Umbilical cord (tissue), 1 donor: ENCODE measurements at regions not wholly inside any gene's neighbourhood (a gene's known extent, or its start where the extent isn't known, plus 50 kb on each side); places are given as distances from the start of the nearest gene placed in this dataset.
"Not testable (repeated sequence)": the region's sequence is repeated elsewhere in the genome, so short reads cannot be mapped to it uniquely, and the experiment has no call there.

Experiments used
- DNase-seq: peaks from one replicate; pipeline ENCODE4 v3.0.0-alpha.2; 2015; ENCODE audit warnings: low spot score

DNA sequence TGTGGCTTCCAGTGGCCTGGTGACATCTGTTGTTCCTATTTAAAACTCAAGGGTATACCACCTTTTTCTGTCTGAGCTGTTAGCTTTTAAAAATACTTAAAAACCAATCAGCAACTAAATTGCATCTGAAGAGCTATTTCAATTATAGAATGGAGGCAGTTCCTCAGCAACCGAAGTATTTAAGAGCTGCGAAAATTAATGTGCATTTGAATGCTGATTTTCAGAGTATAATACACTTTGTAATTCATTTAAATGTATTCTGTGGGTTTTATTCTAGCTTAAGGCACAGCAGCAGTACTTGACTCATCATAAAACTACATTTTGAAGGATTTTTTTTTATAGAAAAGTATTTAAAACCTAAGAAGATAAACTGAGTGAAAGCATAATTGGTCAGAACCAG, 404.9 kb upstream of the PRKCQ start:
- DNase-seq, result no peak

DNA sequence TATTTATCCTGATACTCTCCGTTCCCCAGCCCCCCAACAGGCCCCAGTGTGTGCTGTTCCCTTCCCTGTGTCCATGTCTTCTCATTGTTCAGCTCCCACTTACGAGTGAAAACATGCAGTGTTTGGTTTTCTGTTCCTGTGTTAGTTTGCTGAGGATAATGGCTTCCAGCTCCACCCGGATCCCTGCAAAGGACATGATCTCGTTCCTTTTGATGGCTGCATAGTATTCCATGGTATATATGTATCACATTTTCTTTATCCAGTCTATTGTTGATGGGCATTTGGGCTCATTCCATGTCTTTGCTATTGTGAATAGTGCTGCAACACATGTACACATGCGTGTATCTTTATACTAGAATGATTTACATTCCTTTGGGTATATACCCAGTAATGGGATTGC, 403.9 kb upstream of the PRKCQ start:
- DNase-seq, result not testable (repeated sequence)

DNA sequence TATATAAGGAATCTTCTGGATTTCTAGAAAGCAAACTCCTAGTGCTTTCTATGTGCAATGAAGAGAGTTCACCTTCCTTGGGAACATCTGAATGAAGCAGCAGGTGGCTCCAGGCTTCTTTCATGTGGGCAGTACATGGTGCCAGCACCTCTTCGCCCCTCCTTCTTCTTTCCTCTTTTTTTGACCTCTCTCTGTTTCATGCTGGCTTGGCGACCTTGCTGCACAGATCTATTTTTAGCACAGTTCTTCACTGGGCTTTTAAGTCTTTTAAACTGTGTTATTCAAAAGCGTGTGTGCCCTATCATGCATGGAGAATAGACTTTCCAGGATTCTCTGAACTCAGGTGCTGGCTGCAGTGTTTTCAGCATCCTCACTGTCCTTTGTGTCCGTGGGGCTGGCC, 400.3 kb upstream of the PRKCQ start:
- no peak for DNase-seq

DNA sequence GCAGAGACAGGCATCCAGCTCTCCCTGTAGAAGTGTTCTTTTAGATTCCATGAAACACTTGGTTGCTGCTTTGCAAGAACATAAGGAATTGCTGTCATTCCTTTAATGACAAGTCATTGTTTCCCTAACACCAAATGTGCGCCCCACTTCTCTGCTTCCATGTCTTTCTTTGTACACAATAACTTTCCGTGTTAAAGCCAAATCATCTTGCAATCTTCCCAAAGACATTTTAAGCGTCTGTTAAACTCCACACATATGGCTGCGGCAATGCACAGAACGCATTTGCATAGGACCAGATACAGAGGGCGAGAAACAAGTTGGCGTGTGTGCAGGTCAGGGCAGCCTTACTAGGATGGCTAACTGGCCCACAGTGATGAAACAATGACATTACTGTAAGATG, 399.3 kb upstream of the PRKCQ start:
- DNase-seq, result no peak

DNA sequence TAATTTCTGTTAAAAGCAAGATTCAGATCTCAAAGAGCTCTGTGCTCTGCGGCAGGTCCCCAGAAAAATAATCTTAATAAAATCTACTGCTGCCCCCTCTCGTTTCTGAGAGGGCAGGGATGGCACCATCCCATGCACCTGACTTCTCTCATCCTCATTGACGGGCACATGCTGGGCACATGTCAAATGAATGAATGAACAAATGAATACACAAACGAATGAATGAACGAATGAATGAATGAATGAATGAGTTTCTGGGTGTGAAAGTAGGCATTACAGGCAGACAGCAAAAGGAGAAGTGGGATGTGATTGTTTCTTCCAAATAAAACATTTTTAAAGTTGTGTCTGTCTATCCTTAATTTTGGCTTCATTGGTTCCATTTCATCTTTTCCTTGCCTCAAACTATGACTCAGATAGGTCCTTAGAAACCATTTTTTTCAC, 398.1 kb upstream of the PRKCQ start:
- no peak for DNase-seq

DNA sequence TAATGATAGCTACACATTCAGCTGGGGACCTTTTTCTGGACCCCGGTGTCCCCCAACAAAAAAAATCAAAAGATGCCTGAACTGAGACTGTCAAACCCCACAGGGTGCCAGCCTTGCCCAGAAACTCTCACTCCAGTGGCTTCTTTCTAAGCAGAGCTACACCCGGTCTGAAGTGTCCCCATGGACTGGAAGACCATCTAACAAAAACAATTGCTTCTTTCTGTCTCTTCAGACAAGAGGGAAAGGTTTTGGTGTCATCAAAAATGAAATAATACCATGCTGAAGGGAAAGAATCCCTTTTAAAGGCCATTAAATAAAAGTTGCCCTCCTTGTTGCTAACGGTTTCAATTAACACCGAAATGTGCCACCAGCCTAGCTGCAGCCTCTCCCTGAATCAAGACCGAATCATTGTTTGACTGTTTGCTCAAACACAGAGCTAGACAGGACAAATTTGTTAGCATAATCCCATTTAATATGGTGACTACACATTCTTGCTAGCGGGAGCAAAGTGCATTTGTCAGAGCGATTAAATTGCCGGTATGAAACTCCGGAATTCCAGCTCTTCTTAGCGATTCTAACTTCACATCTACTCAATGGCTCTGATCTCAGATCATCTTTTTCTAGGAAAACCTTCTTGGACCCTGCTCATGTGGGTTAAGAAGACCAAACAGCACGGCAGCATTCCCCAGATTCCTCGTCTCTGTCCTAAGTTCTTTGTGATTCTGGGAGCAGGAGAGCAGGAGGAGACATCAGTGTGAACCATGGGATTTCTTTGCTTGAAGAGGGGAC, 397.5 kb upstream of the PRKCQ start:
- DNase-seq, result no peak

DNA sequence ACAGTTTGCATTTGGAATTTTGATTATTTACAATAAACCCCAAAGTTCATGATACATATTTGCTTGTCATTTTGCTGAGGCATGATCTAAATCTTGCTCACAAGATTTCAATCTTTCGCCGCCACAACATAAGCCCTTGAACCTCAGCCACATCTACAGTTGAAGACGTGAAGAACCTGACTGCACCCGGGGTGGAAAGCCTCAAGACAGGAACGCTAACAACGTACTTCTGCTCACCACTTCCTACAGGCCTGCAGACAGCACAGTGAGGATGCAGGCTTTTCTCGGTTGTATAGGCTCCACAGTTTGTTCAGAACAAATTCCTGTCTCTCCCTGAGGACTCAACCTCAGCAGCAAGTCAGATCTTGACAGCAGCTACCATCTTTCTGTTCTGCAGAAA, 393.8 kb upstream of the PRKCQ start:
- DNase-seq, result no peak

DNA sequence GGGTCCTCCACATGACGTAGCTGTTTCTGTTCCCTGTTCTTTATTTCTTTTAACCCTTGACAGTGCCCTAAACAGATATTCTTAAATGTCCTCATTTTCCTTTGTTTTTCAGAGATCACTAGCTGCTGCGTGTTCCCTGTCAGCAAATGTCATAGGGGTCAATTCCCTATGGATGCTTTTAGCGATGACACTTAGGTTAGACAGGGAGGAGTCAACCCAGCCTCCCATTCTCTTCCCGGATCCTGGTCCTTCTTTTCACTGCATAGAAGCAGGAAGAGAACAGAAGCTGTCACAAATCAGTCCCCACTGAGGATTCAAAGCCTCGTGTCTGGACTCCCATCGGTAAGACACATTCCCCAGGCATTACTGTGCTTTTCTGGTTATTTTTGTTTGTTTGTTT, 392.1 kb upstream of the PRKCQ start:
- DNase-seq, result no peak

DNA sequence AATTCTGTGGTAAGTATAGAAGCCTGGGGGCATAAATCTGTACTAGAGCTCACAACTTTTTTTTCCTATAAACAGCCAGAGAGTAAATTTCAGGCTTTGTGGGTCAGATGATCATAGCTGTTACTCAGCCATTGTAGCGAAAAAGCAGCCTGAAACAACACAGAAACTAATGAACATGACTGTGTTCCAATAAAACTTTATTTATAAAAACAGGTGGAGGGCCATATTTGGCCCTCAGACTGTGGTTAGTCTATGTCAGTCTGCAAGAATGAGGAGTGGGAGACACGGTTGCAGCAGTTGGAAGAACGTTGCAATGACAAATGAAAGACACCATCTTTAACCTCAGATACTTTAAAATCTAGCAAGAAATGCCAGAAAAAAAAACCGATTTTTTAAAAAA, 389.6 kb upstream of the PRKCQ start:
- DNase-seq, result no peak

DNA sequence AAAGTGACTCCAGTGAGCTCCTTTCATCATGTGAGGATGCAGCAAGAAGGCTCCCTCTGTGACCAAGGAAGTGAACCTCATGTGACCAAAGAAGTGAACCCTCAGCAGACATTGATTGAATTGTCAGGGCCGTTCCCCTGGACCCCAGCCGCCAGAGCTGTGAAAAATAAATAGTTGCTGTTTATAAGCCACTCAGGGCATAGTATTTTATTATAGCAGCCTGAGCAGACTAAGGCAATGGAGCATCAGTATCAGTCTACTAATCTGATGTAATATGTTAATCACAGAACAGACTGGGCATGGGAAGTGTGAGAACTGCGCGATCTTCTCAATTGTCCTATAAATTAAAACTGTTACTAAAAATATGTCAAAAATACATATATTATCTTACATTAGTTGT, 384.5 kb upstream of the PRKCQ start:
- DNase-seq, result no peak

DNA sequence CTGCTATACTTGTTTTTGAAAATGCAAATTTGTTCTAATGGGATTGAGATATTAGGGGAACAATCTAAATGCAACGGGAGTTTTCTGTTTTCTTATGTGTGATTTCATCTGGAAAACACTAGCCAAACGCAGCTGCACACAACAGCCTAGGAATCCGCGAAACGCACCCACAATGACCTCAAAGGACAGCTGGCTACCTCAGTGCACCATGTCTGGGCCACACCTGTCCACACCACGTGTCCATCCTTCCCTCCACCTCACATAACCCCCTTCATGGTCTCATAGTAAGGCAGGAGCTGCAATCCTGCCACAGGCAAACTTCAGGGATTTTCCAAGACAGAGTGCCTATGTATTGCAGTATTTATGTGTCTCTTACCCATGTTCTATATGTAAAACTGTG, 382.5 kb upstream of the PRKCQ start:
- no peak for DNase-seq

DNA sequence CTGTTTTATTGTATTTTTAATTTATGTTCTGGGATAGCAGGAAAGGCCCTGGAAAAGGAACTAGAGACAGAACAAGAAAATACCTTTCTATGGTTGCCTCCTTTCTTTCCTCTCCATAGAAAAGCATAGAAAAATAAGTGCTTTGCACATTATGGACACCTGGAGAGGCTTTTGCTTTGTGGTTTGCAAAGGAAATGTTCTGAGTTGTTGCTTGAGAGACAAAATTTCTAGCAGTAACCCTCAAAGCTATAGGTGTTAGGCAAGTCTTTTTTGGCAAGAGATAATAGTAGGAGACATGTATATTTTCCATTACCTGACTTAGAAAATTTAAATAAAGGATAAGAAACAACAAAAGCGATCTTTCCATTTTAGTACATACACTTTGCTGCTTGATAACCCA, 378.6 kb upstream of the PRKCQ start:
- DNase-seq, result no peak

DNA sequence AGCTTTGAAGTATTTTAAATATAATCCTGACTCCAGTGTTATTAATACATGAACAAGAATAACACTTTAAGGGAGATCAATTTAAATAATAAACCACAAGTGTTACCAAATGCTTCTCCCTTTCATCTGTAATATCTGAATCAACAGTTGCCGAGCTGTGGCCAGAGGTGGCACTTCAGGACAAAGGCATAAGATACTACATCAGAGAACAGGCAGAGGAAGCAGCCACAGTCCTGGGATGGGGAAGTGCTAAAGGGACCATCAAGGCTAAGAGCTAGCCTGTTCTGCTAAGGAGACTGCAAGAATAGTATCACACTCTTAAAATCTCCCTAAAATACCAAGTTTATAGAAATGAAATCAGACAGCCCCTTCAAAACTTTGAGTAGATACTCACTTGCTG, 378.2 kb upstream of the PRKCQ start:
- DNase-seq, result no peak

DNA sequence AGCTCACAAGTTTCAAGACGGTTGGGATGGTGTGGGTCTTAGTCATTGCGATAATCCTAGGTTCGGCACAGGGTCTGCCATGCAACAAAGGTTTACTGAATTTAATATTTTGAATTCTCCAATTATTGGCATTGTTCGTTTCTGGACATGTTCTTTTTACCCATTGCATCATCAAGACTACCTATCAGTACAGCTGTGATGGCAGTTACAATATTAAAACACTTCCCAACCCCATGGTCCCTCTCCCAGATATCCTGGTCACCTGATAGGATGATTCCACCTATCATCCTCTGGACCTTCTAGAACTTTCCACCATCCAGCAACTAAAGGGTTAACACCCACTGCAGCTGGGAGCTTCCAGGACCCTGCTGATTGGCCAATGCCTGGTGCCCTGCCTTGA, 377.8 kb upstream of the PRKCQ start:
- DNase-seq, result no peak

DNA sequence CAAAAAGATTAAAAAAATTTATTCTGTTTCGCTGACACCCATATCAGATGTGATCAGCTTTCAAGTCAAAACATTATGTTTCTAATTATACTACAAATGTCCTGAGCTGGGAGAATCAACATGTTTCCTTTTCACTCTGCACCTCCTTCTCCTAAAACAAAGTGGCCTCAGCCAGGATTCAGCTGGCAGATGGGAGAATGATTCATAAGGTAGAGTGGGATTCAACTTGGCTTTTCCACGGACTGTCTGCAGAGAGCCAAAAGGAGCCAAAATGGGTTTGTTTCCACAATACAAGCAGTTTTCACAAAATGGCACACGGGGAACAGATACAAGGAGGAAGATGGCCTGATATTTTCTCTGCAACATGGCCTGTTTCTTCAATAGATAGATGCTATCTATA, 376.5 kb upstream of the PRKCQ start:
- DNase-seq, result no peak

DNA sequence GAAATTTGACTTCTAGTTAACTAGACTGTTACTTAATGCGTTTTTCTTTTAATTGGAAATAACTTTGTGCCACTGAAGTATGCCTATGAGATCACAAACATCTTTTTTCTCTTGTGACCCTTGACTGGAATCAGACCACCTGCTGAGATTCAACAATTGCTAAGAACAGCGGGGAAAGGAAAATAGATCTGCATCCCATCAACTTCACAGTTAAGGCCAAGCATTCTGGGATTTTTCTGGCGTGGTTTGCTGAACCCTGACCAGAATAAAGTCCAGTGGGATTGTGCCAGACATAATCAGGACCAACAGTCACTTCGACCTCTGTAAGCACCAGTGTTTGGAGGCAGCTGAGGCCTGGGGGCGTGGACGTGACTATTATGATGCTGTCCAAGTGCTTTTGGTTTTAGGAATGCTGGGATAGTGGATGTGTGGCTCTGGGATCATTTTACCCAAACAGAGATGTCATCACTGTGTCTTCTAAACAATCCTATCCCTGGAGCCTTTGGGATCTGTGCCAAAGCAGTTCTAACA, 373.3 kb upstream of the PRKCQ start:
- no peak for DNase-seq

DNA sequence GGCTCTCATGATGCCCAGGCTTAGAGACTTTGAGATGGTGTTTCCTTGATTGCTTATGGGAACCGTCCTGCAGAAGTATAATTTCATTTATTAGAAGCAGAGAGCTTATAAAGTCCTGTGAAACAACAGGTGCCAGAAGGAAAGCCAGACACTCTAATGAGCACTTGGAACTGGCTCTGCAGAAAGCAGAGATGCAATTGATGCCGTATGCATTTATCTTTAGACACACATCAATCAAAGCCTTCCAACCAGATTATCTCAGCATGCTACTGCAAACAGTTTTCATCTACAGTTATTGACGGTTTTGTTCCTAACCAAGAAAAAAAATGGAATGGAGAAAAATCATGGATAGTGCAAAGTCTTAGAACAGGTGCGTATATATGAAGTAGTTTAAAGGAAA, 371.7 kb upstream of the PRKCQ start:
- no peak for DNase-seq

DNA sequence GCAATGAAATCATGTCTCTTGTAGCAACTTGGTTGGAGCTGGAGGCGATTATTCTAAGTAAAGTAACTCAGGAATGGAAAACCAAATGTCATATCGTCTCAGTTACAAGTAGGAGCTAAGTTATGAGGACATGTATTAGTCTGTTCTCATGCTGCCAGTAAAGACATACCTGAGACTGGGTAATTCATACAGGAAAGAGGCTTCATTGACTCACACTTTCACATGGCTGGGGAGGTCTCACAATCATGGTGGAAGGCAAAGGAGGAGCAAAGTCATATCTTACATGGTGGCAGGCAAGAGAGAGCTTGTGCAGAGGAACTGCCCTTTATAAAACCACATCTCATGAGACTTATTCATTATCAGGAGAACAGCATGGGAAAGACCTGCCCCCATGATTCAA, 370.1 kb upstream of the PRKCQ start:
- DNase-seq, result no peak

DNA sequence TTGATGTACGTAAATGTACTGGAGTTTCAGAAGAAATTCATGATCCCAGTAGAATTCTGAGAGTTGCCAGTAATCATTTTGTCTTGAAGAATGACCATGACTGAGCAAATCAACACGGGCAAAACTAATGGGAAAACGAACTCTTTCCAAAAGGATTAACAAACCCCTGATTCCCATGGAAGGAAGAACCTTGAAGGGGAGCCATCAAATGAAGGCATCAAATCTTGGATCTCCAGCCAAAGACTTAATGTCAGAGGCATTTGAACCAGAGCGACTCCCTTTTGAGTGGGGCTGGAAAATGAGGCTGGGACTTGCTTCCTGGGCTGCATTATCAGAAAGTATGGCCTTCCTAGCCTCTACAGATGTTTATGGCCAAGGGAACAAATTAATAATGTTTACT, 364.4 kb upstream of the PRKCQ start:
- no peak for DNase-seq

DNA sequence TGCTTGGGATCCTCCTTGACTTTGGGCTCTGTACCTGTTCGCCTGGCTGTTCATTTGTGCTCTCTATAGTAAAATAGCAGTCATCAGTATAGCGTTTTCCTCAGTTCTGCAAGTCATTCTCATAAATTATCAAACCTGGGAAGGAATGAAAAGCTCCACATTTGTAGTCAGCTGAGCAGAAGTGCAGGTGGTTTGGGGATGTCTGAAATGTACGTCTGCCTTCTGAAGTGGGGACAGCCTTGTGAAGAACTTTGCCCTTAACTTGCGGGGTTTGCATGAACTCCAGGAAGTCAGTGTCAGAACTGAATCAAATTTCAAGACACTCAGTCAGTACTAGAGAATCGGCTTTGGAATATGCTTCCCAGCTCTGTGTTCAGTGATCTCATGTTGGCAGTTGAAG, 358.3 kb upstream of the PRKCQ start:
- no peak for DNase-seq

DNA sequence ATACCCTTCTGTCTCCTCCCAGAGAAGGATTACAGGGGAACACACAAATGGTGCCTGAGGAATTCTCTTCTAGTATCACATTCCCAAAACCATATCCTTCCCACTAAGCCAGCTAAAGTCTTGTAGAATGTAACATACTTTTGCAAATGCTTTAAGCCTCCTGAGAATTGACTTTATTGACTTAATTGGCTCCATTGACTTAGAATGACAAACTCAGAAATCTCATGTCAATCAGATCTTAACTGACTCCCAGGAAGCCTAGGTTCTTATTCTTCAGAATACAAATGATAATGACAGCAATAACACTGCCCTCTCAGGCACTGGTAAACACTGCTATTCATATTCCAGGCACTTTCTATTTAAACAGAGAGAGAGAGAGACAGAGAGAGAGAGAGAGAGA, 356.9 kb upstream of the PRKCQ start:
- DNase-seq, result no peak

DNA sequence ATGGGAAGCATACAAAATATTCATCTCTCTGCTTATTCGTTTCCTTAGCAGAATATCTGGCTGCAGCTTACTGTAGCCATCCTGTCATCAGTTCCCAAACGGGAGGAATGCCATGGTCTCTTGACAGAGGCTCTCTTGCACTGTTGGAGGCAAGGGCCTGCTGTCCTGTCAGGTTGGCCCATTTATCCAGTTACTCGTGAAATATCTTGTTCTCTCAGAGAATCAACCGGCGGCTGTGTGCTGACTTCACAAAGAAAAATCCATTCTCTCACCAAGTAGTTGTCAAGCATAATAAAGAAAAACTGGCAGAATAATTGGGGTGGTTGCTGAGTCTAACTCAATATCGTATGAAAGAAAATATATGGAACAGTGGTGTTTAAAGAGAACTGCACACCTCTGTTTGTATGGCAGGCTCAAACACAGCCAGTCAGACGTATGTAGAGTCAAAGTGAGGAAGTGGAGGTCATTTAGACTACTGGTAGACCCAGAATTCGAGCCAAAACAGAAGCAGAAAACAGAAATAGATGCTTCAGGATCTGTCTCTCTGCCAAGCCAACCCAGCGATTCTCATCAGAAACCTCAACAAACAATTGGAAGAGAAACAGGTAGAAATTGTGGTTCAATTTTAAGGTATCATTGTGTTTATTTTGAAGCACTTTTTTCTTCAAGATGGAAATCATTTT, 349.2 kb upstream of the PRKCQ start:
- peak; percentile 18 for DNase-seq

DNA sequence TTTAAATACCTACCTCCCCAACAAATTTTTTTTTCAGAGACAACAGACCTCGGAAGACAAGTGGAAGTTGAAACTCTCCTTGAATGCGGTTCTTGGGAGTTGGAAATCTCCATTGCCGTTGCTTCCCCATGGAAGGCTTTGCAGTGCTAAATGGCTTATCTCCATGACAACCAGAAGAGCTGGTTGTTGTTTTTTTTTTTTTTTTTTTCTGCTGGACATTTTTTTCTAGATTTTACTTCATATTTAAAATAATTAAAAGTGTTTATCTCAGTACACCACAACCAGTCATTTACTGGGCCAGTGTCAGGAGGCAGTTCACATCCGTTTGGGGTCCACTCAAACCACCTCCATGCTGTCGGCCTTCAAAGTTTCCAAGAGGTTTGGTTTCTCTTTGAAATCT, 348.5 kb upstream of the PRKCQ start:
- DNase-seq, result no peak
